ENCODE measurements at regions not wholly inside any gene's neighbourhood (a gene's known extent, or its start where the extent isn't known, plus 50 kb on each side); places are given as distances from the start of the nearest gene placed in this dataset.

GRCh38 chr10:22086730-22087401 is 83.3 kb upstream of the DNAJC1 start:
- no peak for TF ChIP-seq CTCF (IDR thresholded peaks at IDR 0.05)
- TF ChIP-seq POLR2A (IDR thresholded peaks at IDR 0.05; ENCODE audit: low read length) = no peak
- TF ChIP-seq REST (IDR thresholded peaks at IDR 0.05) = no peak
- TF ChIP-seq CHD4 (IDR thresholded peaks at IDR 0.05; ENCODE audit: borderline replicate concordance) = no peak
- no peak for TF ChIP-seq RFX5 (IDR thresholded peaks at IDR 0.05)
- no peak for TF ChIP-seq MAX (IDR thresholded peaks at IDR 0.05)

Data from A549 (cell line).